Sigmoid colon (tissue), 4 donors: ENCODE measurements at regions not wholly inside any gene's neighbourhood (a gene's known extent, or its start where the extent isn't known, plus 50 kb on each side); places are given as distances from the start of the nearest gene placed in this dataset.

Source experiments
- POLR2A ChIP-seq, 2 donors: fragments of 450-650 bp; IDR thresholded peaks; one replicate each; pipeline ENCODE4 v1.6.1; 2016; ENCODE audit warnings: antibody characterized with exemption in 2 of 2, mild to moderate bottlenecking in 2 of 2, moderate library complexity in 2 of 2
- POLR2AphosphoS5 ChIP-seq, 4 donors: sonication (generic); formaldehyde crosslinking; IDR thresholded peaks; one replicate each; pipeline ENCODE4 v1.6.1; 2017; ENCODE audit warnings: antibody characterized with exemption in 4 of 4
- TF ChIP-seq, protein P1 (sequence below), 4 experiments: fragments of 450-650 bp in 3 of 4; fragments of 200-600 bp in 1 of 4; IDR thresholded peaks; one replicate each; pipeline ENCODE4 v1.5.1; 2016 to 2019; ENCODE audit warnings: antibody characterized with exemption in 4 of 4, mild to moderate bottlenecking in 3 of 4, moderate library complexity in 2 of 4

DNA sequence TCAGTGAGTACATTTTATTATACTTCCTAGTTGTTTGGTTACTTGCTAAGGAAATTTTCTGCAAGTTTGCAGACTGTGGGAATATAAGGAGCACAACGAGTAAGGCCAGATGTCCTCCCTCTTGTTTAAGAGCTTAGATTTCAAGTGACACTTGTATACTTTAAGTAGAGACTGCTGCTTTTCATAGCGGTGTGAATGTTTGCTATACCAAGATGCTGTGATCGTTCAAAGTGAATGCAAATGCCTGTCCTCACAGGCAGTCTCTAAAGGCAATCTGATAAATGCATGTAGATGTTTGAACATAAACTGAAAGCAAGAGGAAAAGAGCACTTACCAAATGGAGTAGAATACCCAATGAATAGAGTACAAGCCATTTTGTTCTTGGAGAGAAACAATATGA lies 226.4 kb downstream of the NRIP1 start:
- TF ChIP-seq, protein P1, sequence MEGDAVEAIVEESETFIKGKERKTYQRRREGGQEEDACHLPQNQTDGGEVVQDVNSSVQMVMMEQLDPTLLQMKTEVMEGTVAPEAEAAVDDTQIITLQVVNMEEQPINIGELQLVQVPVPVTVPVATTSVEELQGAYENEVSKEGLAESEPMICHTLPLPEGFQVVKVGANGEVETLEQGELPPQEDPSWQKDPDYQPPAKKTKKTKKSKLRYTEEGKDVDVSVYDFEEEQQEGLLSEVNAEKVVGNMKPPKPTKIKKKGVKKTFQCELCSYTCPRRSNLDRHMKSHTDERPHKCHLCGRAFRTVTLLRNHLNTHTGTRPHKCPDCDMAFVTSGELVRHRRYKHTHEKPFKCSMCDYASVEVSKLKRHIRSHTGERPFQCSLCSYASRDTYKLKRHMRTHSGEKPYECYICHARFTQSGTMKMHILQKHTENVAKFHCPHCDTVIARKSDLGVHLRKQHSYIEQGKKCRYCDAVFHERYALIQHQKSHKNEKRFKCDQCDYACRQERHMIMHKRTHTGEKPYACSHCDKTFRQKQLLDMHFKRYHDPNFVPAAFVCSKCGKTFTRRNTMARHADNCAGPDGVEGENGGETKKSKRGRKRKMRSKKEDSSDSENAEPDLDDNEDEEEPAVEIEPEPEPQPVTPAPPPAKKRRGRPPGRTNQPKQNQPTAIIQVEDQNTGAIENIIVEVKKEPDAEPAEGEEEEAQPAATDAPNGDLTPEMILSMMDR (IDR thresholded peaks at IDR 0.05) = no peak
- TF ChIP-seq POLR2AphosphoS5 (IDR thresholded peaks at IDR 0.05) = no peak
- no peak for TF ChIP-seq POLR2A (IDR thresholded peaks at IDR 0.05)
